ENCODE measurements at regions not wholly inside any gene's neighbourhood (a gene's known extent, or its start where the extent isn't known, plus 50 kb on each side); places are given as distances from the start of the nearest gene placed in this dataset.

DNA sequence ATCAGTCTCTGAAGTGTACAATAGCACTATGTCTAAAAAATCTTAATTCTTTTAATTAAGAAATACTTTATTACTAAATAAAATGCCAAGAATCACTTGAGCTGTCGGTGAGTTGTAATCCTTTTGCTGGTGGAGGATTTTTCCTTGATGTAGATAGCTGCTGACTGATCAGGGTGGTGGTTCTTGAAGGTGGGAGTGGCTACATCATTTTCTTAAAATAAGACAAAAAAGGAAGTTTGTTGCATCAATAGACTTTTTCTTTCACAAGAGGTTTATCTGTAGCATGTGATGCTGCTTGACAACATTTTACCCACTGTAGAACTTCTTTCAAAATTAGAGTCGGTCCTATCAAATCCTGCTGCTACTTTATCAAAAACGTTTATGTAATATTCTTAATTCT lies 68.8 kb upstream of the ZC4H2 start:
- TF ChIP-seq, protein P1, sequence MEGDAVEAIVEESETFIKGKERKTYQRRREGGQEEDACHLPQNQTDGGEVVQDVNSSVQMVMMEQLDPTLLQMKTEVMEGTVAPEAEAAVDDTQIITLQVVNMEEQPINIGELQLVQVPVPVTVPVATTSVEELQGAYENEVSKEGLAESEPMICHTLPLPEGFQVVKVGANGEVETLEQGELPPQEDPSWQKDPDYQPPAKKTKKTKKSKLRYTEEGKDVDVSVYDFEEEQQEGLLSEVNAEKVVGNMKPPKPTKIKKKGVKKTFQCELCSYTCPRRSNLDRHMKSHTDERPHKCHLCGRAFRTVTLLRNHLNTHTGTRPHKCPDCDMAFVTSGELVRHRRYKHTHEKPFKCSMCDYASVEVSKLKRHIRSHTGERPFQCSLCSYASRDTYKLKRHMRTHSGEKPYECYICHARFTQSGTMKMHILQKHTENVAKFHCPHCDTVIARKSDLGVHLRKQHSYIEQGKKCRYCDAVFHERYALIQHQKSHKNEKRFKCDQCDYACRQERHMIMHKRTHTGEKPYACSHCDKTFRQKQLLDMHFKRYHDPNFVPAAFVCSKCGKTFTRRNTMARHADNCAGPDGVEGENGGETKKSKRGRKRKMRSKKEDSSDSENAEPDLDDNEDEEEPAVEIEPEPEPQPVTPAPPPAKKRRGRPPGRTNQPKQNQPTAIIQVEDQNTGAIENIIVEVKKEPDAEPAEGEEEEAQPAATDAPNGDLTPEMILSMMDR (IDR thresholded peaks at IDR 0.05): no peak
- TF ChIP-seq POLR2AphosphoS5 (IDR thresholded peaks at IDR 0.05): no peak
- no peak for TF ChIP-seq POLR2A (IDR thresholded peaks at IDR 0.05)
- no peak for TF ChIP-seq EP300 (IDR thresholded peaks at IDR 0.05)
- no peaks in the 10 kb centered on the region for H3K27me3 ChIP-seq
- H3K4me1 ChIP-seq: no peaks in the 10 kb centered on the region
- peaks cover 0 to 11% (median 2%) of the 10 kb centered on the region in 4 donors for H3K9me3 ChIP-seq
- no peak overlapping the region for H3K27ac ChIP-seq
- H3K36me3 ChIP-seq: no peaks in the 10 kb centered on the region
- H3K4me3 ChIP-seq: no peak overlapping the region
- 70 to 80% methylated on average over 3 of the region's 3 CpGs for WGBS, 2 donors
- DNase-seq (no peak), ATAC-seq (ENCODE audit: low FRiP score in 2 of 2) (no peak)

DNA sequence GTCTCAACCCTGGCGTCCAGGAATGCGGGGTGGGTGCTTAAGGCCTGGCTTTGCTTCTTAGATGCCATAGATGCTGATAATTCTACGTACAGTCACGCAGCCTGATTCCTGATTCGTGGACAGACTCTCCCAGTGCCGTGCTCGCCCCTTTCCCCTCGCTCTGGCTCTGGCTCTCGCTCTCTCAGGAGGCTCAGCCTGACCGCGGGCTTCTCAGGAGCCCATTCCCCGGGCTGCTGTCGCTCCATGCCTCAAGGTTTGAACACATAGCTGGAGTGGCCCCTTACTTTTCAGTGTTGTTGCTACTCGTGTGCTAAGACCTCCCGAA lies 59.2 kb upstream of the ZC4H2 start:
- H3K27ac ChIP-seq: peak overlapping the region; percentile 58 to 76 (median 74)
- DNase-seq: peak; percentile 19 to 21
- no peaks in the 10 kb centered on the region for H3K9me3 ChIP-seq
- H3K27me3 ChIP-seq: no peaks in the 10 kb centered on the region
- H3K4me3 ChIP-seq: peak overlapping the region; percentile 39 to 60 (median 52)
- WGBS, 2 donors: 5 to 30% methylated on average over 2 to 15 of the region's 15 CpGs
- TF ChIP-seq POLR2A (IDR thresholded peaks at IDR 0.05) (no peak), POLR2AphosphoS5 (IDR thresholded peaks at IDR 0.05) (no peak), EP300 (IDR thresholded peaks at IDR 0.05) (no peak)
- ATAC-seq (ENCODE audit: low FRiP score in 2 of 2): peak; percentile 30 to 82
- no peaks in the 10 kb centered on the region for H3K4me1 ChIP-seq
- no peaks in the 10 kb centered on the region for H3K36me3 ChIP-seq

DNA sequence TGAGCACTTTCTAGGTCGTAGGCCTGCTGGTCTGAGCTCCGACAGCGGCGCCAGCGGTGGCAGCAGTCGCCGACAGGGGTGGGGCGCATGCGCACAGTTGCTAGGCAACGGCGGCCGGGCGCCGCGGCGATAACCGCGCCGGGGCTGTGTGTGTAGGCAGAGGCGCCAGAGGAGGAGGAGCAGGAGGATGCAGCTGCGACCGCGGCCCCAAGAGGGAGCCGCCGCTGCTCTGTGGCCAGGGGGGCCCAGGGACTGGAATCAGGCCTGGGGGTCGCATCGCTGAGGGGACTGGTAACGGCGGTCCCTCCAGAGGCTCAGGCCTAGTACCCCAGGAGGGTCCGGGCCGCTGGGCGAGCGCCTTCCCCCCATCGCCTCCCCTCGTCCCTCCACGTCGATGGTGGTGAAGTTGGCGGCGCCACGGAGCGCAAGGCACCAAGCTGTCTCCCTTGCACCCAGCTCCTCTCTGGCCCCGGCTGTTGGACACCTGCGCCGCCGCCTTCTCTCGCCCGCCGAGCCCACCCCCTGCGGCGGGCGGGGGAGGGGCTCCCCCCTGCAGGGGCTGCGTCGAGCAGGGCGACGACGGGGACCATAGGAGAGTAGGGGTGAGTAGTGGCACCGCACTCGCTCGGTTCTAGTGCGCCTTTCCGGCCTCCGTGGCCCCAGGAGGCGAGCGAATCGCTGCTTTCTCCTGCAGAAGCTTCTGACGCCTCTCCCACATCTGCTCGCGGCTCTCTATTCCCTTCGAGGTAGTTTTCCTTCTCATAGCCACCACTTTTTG lies 58.6 kb upstream of the ZC4H2 start, which contains the start of gene ZC3H12B:
Gene ZC3H12B, plus strand, starts transcription at position 159 of the 778 bp plus-strand sequence.
- H3K9me3 ChIP-seq: no peaks in the 10 kb centered on the region
- H3K27ac ChIP-seq: peak within 1 kb of the TSS; percentile 58 to 76 (median 74)
- no peaks in the 10 kb centered on the region for H3K27me3 ChIP-seq
- H3K4me3 ChIP-seq: peak within 1 kb of the TSS; percentile 39 to 60 (median 52)
- H3K36me3 ChIP-seq: no peaks in the 10 kb centered on the region
- WGBS, 2 donors: 0 to 50% methylated on average over 2 to 40 of the region's 69 CpGs
- no peaks in the 10 kb centered on the region for H3K4me1 ChIP-seq
- DNase-seq (peak; percentile 70 to 95), ATAC-seq (ENCODE audit: low FRiP score in 2 of 2) (peak; percentile 84 to 97)
- TF ChIP-seq POLR2AphosphoS5 (IDR thresholded peaks at IDR 0.05): peak in 1 of 2 donors; percentile 38
- TF ChIP-seq POLR2A (IDR thresholded peaks at IDR 0.05): no peak
- TF ChIP-seq EP300 (IDR thresholded peaks at IDR 0.05): no peak
- TF ChIP-seq, protein P1 (IDR thresholded peaks at IDR 0.05): peak in 4 of 6 experiments; percentile 32 to 54 (median 39)

DNA sequence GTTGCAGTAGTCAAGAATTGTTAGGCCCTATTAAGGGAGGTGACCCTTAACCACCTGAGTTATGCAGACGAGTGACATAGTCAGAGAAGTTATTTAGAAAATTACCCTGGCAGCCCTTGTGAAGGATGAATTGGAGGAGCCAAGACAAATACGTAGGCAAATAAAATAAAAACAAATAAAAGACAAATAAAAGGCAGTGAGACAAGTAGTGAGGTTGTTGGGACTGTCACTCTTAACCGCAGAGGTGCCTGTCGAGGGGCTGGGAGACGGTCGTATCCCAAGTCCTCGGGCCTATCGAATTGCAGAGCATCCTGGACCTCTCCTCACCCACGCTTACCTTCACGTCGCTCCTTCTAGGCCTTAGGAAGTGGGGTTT lies 58.0 kb upstream of the ZC4H2 start:
- Histone ChIP-seq H3K4me1 (no peaks in the 10 kb centered on the region), H3K27me3 (no peaks in the 10 kb centered on the region), H3K9me3 (no peaks in the 10 kb centered on the region), H3K36me3 (no peaks in the 10 kb centered on the region), H3K27ac (peak overlapping the region; percentile 58 to 76 (median 74)), H3K4me3 (peak overlapping the region in 3 of 4 donors; percentile 45 to 60 (median 59))
- TF ChIP-seq EP300 (IDR thresholded peaks at IDR 0.05) (no peak), POLR2AphosphoS5 (IDR thresholded peaks at IDR 0.05) (no peak), POLR2A (IDR thresholded peaks at IDR 0.05) (no peak)
- TF ChIP-seq, protein P1 (IDR thresholded peaks at IDR 0.05): no peak
- DNase-seq: no peak
- 5 to 62% methylated on average over 11 of the region's 11 CpGs for WGBS, 2 donors
- ATAC-seq (ENCODE audit: low FRiP score in 2 of 2): no peak

All from upper lobe of left lung (tissue), 6 donors.